ENCODE measurements at regions not wholly inside any gene's neighbourhood (a gene's known extent, or its start where the extent isn't known, plus 50 kb on each side); places are given as distances from the start of the nearest gene placed in this dataset.

GRCh38 chr1:164177118-164177517 lies 381.9 kb upstream of the PBX1 start:
- Histone ChIP-seq H3K27me3 (ENCODE audit: insufficient read depth, low read length, poor library complexity) (no peaks in the 10 kb centered on the region), H3K4me3 (ENCODE audit: low read depth in 1 of 2, low read length in 2 of 2) (no peak overlapping the region), H3K9ac (ENCODE audit: low read depth, low read length) (no peak overlapping the region), H3K36me3 (ENCODE audit: insufficient read depth, low read length) (no peaks in the 10 kb centered on the region), H2AFZ (ENCODE audit: low read depth, low read length) (no peak overlapping the region), H3K27ac (ENCODE audit: low read length) (no peak overlapping the region), H3K79me2 (ENCODE audit: insufficient read depth, low read length) (no peaks in the 10 kb centered on the region), H3K9me3 (ENCODE audit: insufficient read depth, low read length, severe bottlenecking) (no peaks in the 10 kb centered on the region), H4K20me1 (ENCODE audit: insufficient read depth, low read length) (no peaks in the 10 kb centered on the region), H3K4me2 (ENCODE audit: insufficient read depth, low read length) (no peak overlapping the region), H3K4me1 (ENCODE audit: insufficient read depth, low read length) (no peaks in the 10 kb centered on the region)
- DNase-seq (no peak), ATAC-seq (ENCODE audit: insufficient read depth, low read depth) (no peak)
- no peak for TF ChIP-seq CTCF (IDR thresholded peaks at IDR 0.05; ENCODE audit: borderline replicate concordance, extremely low read depth, low read length, poor library complexity, severe bottlenecking)
- no peak for TF ChIP-seq EZH2 (IDR thresholded peaks at IDR 0.05; ENCODE audit: borderline replicate concordance, low read depth, low read length, severe bottlenecking)

GRCh38 chr1:164180824-164181223 lies 378.2 kb upstream of the PBX1 start:
- no peaks in the 10 kb centered on the region for H3K36me3 ChIP-seq (ENCODE audit: insufficient read depth, low read length)
- no peaks in the 10 kb centered on the region for H3K27me3 ChIP-seq (ENCODE audit: insufficient read depth, low read length, poor library complexity)
- no peak overlapping the region for H3K9ac ChIP-seq (ENCODE audit: low read depth, low read length)
- ATAC-seq (ENCODE audit: insufficient read depth, low read depth), result no peak
- no peak for DNase-seq
- no peaks in the 10 kb centered on the region for H3K79me2 ChIP-seq (ENCODE audit: insufficient read depth, low read length)
- no peaks in the 10 kb centered on the region for H3K9me3 ChIP-seq (ENCODE audit: insufficient read depth, low read length, severe bottlenecking)
- H3K4me2 ChIP-seq (ENCODE audit: insufficient read depth, low read length), result no peak overlapping the region
- TF ChIP-seq CTCF (IDR thresholded peaks at IDR 0.05; ENCODE audit: borderline replicate concordance, extremely low read depth, low read length, poor library complexity, severe bottlenecking) (no peak), EZH2 (IDR thresholded peaks at IDR 0.05; ENCODE audit: borderline replicate concordance, low read depth, low read length, severe bottlenecking) (no peak)
- no peak overlapping the region for H2AFZ ChIP-seq (ENCODE audit: low read depth, low read length)
- H3K27ac ChIP-seq (ENCODE audit: low read length), result no peak overlapping the region
- H3K4me1 ChIP-seq (ENCODE audit: insufficient read depth, low read length), result no peaks in the 10 kb centered on the region
- no peaks in the 10 kb centered on the region for H4K20me1 ChIP-seq (ENCODE audit: insufficient read depth, low read length)
- H3K4me3 ChIP-seq (ENCODE audit: low read depth in 1 of 2, low read length in 2 of 2), result no peak overlapping the region

GRCh38 chr1:164183854-164184635 lies 374.9 kb upstream of the PBX1 start:
- Histone ChIP-seq H3K4me3 (ENCODE audit: low read depth in 1 of 2, low read length in 2 of 2) (no peak overlapping the region), H4K20me1 (ENCODE audit: insufficient read depth, low read length) (no peaks in the 10 kb centered on the region), H3K9ac (ENCODE audit: low read depth, low read length) (no peak overlapping the region), H3K9me3 (ENCODE audit: insufficient read depth, low read length, severe bottlenecking) (no peaks in the 10 kb centered on the region), H3K4me2 (ENCODE audit: insufficient read depth, low read length) (no peak overlapping the region), H3K27me3 (ENCODE audit: insufficient read depth, low read length, poor library complexity) (no peaks in the 10 kb centered on the region), H2AFZ (ENCODE audit: low read depth, low read length) (no peak overlapping the region), H3K4me1 (ENCODE audit: insufficient read depth, low read length) (no peaks in the 10 kb centered on the region), H3K27ac (ENCODE audit: low read length) (no peak overlapping the region), H3K36me3 (ENCODE audit: insufficient read depth, low read length) (no peaks in the 10 kb centered on the region), H3K79me2 (ENCODE audit: insufficient read depth, low read length) (no peaks in the 10 kb centered on the region)
- ATAC-seq (ENCODE audit: insufficient read depth, low read depth), result no peak
- TF ChIP-seq EZH2 (IDR thresholded peaks at IDR 0.05; ENCODE audit: borderline replicate concordance, low read depth, low read length, severe bottlenecking), result no peak
- no peak for TF ChIP-seq CTCF (IDR thresholded peaks at IDR 0.05; ENCODE audit: borderline replicate concordance, extremely low read depth, low read length, poor library complexity, severe bottlenecking)
- no peak for DNase-seq
